HG02970 (cell line): ENCODE measurements at regions not wholly inside any gene's neighbourhood (a gene's known extent, or its start where the extent isn't known, plus 50 kb on each side); places are given as distances from the start of the nearest gene placed in this dataset.

Source experiments
- ATAC-seq: cut with Tn5 transposase; IDR thresholded peaks from one replicate; pipeline ENCODE4 v1.9.1; 2021; ENCODE audit warnings: mild to moderate bottlenecking, moderate library complexity, moderate number of reproducible peaks; ENCODE audit not compliant: unreplicated experiment, low FRiP score

DNA sequence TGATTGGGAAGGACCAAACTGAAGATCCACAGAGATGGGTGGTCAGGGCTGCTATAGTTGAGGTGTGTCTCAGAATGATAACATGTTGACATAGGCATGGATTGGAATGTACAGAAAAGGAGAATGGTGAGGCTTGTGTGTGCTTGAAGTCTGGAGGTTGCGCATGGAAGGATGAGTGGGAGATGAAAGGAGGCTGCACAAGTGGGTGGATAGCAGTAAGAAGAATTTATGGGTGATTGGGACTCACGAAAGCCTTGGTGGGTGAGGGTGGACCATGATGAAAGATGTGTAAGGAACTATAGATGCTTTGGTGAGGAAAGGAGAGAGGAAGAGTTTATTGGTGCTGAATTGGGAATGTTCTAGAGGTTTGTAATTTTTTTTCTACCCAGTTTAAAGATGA is 1287.7 kb downstream of the UQCRFS1 start:
- ATAC-seq = no peak

DNA sequence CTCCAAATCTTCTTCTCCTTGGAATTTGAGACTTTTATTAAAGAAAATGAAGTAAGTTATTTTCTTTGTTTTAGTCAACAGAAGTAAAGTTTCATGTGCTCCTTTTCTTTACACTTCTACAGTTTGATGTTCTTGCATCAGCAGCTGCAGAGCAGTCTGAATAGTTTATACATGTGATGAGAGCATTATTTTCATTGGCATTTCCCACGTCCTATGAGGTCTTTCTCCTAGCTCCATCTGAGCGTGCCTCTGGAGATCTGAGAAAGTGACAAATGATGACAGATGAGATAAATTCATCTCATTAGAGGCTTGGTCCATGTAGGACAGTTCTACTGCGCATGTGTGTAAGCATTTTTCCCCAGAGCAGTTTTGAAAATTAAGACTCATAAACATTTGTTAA is 1290.0 kb downstream of the UQCRFS1 start:
- ATAC-seq = no peak

DNA sequence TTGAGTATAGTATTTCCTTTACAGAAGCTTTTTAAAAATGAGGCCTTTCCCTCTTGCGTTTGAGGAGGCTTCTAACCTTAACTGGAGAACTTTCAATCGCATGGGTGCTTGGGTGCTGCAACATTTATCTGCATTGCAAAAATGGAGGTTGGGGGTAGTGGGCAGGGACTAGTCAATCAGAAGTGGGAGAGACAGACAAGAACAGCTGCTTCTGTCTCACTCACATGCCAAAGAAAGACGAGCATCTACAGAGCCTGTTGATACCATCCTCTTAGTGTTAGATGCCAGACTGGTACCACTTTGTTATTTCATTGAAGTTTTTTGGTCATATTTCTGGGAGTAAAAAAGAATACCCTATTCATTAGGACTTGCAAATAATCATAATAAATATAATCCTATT is 1292.2 kb downstream of the UQCRFS1 start:
- no peak for ATAC-seq

DNA sequence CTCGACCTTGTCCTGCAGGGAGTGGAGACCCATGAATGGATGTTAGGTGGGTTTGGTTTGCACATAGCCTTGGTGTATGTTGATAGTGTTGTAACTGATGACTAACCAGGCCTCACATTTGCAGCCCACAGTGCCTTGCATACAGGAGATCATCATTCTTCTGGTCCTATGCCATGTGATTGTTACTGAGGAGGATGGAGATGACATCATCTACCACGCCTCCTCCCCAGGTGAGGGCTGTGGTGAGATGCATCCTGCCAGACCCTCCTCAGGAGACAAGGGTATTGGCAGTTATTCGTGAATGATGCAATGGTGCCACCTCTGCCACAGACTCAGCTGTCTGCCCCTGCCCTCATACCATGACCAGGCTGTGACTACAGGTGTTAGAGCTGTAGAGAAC is 1294.1 kb downstream of the UQCRFS1 start:
- ATAC-seq = no peak

DNA sequence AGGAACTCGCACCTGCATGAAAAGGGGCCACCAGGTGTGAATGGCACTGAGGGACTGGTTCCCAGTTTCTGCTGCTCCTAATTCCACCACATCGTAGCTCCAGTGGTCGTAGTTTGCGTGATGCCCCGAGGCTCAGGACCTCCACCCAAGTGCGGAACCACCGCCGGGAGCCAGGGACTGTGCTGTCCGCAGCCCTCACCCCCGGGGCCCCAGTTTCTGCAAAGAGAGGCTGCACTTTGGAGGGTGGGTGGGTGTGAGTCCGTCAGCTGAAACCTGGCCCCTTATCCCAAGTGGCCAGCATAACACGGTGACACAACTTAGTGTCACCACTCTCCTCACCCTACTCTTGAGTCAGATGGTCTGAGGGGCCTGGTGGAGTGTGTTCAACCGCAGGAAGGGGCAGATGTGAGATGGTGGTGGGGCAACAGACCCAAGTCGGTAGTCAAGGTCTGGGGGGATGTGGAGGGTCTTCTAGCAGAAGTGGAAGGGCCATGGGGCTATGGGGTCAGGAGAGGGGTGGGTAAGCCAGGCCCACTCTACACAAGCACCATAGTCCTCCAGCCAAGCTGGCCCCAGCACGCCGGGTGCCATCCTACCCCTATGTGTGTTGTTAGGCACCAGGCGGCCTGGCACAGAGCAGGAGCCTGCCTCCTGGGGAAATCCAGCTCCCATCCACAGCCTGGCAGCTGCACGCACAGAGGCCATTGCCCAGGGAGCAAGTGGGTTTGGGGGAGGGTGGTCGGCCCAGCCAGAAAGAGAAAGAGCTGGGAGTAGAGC is 1301.6 kb downstream of the UQCRFS1 start:
- ATAC-seq = no peak

DNA sequence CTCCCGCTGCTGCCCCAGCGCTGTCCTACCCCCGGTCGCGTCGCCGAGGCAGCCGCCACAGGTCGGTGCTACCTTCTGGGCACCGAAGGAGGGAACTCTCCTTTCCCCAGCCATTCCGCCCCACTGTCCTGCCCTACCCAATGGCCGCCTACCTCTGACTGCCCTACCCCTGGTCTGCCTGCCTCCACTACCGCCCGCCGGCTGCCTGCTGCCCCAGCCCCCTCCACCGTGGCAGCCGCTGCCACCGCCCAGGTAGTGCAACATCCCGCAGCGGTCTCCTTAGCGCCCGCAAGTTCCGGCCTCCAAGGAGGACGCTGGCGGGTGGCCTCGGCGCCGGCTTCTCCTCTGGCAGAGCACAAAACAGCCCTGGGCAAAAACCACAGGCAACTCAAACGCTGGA is 1303.1 kb downstream of the UQCRFS1 start:
- ATAC-seq = no peak

DNA sequence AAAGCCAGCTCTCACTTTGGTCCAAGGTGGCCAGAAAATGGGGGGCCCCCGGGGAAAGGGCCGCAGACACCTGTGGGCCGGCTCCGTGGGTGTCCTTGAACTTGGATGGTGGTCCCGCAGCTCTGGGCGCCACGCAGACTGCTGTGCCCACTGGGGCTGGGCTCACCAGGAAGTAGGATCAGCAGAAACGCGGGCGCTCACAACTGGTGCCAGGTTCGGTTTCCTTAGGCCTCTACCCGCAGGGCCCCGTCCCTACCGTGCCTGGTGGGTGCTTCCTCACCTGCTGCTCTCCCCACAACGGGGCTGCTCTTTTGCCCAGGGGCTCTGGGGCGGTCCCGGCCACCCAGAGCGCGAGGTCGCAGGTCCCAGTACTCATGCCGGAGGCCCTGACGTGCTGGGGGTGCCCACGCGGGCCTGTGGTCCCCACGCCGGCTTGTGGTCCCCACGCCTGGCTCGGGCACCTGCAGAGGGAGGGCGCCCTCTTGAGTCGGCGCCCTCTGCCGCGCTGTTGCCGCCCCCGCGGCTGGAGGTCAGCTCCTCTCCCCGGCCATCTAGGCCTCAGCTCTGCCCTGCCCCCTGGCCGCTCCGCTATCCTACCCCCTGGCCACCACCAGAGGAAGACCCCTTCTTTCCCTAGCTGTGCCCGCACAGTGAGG is 1303.6 kb downstream of the UQCRFS1 start:
- ATAC-seq = no peak

DNA sequence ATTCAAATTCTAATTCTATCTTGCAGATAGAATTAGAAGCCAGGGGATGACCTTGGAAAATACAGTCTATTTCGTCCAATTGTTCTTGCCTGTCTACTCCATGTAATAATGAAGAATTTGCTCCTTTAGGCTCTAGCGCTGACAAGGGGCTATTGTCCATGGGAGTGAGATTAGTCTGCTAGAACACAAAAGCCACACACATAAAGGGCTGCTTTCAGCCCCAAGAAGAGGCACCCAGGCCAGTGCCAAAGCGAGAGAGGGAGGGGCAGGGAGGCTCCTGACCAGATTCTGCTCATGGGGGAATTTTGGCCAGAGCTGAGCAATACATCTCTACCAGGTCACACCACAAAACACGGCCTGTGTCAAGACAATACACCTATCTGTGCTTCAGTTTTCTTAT is 1306.9 kb downstream of the UQCRFS1 start:
- no peak for ATAC-seq

DNA sequence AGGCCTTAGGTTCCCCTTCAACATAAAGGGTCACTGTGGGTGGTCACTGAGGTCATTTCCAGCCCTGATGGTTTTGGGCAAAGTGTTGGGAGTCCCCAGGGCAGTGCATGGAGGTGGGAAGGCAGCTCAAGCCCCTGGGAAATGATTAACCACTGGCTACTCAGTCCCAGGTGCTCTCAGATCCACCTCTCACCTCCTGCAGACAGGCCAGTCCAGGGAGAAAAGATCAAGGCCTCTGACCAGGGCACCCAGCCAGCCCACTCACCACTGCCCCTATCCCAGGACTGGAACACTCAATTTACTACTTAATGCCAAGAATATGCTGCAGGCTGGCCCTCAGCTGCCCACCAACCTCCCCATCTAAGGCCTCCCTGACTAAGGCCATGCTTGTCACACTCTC is 1307.9 kb downstream of the UQCRFS1 start:
- no peak for ATAC-seq

DNA sequence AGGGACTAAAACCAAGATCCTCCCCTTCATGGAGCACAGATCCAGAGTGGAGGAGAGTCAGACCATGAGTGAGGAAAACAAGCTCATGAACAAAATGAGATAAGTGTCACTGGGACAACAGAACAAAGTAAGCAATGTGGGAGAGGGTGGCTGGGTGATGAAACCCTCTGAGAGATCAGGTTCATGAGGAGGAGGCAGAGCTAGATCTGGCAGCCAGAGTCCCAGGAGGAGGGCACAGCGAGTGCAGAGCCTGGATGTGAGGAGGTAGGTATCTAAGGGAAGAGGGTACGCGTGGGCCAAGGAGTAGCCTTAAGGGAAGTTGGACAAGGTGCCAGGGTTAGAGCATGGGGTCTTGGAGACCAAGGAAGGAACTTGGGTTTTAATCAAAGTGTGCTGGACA is 1311.9 kb downstream of the UQCRFS1 start:
- no peak for ATAC-seq

DNA sequence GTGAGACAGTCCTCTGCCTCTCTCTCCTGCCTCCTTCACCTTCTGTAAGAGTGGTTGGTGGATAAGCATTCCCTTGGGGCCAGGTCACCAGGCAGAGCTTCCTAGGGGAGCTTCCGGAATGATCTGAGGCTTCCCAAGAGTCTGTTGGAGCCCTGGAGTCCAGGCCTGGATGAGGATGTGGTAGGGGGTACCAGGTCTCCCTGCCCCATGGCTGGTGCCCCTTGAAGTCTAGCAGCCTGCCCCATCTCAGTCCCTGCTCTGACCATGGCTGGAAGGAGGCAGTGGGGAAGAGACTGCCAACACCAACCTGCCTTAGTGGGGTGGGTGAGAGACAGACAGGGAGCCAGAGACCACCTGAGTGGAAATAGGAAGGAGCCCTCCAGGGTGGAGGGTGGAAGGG is 1316.9 kb downstream of the UQCRFS1 start:
- ATAC-seq = no peak

DNA sequence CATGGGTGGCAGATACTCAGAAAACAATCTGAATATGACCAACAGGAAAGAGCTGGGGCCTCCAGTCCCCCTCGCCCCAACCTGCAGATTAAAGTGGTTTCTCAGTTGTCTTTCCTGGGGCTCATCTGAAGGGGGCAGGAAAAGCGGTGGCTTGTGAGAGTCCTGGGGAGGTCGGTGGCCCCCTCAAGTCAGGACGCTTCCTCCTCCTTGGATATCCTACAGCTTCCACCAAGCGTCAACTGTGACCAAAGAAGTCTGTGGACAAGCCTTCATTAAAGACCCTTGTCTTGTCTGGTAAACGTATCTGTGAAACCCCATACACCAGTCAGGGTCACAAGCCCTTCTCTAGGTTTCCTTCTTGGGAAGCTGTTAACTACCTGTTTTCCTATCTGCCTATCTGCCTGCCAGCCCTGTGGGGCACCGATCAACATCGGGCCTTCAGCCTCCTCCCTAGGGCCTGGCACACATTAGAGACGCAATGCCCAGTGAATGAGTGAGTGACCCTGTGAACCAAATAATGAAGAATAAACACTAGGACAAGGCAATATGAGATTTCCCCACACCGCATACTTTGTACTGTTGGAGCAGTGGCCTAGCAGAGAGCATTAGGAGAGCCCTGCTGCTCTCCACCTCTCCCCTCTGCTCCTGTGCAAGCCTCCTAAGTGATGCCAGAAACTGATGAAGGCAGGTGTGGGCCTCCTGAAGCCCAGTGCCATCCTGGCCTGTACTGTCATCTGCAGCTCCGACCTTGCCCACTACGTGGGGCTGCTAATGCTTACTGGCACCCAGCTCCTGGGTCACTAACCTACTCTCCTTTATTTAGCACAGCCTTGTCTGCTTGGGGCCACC is 1317.8 kb downstream of the UQCRFS1 start:
- ATAC-seq = no peak

DNA sequence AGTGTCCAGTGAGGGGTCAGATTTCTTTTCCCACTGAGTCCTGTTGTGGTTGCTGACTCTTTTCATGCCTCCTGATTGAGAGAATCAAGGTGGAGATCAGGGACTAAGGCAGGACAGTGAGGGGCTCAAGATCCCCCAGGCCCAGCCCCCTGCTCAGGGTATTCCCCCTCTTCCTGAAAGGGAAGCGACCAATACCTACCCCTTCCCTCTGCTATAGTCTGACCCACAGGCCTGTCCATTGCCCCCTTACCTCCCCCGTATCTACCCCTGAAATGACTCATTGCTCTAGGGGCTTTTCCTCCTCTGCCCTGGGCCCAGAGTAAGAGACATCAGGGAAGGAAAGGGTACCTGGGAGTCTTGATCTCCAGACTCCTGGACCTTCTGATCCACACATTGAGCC is 1320.5 kb downstream of the UQCRFS1 start:
- no peak for ATAC-seq

DNA sequence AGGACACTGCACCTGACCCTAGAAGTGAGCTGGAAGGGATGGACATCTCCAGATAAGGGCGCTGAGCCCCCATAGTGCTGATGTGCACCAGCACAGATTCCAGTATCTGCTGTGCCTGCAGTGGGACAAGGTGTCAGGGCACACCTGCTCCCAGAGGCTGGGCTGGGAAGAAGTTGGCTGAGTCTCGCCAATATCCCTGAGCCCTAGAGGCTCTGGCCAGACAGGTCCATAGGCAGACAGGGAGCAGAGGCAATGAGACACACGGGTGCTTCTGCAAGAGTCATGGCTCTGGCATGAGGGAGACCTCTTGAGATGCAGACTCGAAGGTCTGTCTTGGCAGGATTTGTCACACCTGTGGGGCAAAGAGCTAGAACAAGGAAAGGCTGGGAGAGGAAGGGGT is 1321.5 kb downstream of the UQCRFS1 start:
- no peak for ATAC-seq

DNA sequence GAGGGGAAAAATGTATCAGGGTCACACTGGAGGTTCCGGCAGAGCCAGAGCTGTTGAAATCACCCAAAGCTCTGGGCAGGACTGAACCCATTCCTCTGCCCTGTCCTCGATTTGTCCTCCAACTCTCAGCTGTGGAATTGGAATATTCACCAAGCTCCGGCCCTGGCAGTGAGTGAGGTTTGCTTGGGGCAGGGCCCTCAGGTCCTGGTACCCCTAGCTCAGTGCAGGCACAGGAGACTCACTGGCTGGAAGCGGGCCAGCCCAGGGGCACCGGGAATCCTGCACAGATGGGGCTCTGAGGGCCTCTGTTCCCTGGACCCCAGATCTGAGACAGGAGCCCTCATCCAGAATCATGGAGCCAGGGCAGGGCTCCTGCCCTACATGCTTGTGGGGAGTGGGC is 1322.3 kb downstream of the UQCRFS1 start:
- no peak for ATAC-seq

DNA sequence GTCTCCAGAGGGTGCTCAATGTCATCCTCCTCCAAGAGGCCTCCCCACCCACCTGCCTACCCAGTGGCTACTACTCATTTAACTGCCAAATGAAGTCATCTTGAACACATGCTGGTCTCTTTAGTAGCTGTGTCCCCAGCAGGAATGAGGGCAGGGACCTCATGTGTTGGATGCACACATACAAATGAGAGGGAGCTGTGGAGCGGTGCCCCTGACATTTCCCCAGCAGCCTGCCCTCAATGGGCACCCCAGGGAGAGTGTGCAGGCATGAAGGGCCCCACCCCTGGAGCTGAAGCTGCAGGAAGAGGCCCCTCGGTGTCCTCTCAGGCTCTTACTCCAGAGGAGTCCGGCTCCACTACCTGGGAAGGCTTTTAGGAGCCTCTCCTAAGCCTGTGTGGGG is 1322.7 kb downstream of the UQCRFS1 start:
- ATAC-seq = no peak

DNA sequence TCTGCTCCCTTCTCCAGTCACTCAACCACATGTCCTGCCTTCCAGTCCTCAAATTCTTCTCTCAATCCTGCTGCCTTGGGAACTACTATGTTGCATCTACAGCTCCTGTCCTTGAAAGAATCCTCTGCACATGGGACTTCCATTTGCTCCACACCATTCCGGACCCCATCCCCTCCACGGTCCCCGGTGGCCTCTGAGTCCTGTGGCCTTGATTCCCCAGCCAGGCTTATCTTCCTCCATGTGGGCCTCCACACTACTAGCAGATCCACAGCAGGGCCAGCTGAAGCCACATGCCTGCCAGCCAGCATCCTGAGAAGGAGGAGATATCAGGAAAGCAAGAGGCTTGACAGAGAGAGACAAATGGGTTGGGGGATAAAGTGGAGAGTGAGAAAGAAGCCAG is 1323.8 kb downstream of the UQCRFS1 start:
- ATAC-seq = no peak

DNA sequence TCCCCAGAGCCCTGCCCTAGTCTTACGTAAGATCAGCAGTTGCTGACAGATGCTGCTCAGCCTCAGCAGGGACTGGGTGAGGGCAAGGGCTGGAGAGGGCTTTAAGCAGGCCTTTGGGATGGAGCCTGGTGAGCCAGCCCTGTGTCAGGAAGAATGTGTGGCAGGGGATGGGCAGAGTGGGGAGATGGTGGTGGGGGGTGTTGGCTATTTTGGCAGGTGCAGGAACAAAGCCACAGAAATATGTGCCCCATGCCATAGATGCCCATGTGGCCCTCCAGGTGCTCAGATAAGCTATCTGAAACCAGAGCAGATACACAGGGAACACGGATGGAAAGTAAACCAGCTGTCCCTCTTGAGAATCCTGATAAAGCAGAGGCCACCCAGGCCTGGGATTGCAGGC is 1325.0 kb downstream of the UQCRFS1 start:
- ATAC-seq = no peak

DNA sequence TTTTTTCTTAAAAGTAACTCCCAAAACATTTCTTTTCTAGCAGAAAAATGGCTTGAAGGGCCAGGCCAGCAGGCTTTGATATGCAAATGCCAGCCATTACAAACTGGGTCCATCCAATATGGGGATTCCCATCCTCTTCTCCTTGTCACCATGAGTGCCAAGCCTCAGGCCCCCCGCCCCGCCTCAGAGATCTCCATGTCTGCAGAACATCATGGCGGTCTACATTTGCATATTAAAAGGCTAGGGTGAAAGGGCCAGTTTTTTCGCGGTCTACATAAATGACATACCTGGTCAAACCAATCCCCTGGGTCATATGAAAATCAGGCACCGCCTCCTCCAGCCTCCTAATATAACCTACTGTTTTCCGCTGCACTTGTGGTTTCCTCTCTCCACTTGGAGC is 1327.6 kb downstream of the UQCRFS1 start:
- no peak for ATAC-seq

DNA sequence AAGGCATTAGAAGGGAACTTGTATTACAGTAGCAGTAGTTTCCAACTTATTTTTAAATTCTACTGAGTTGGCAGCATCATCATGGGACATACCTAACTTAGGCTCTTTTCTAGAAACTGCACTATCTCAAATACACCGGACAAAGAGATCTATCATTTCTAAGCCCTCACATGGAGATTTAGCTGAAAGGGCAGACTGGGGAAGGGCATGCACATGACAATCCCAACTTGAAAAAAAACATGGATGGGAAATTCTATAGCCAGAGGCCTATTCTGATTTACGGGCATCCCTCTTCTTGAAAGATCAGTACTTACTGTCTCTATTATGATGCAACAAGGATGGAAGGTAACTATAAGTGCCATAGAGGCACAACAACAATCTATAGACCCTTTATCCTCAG is 1328.6 kb downstream of the UQCRFS1 start:
- ATAC-seq = no peak

DNA sequence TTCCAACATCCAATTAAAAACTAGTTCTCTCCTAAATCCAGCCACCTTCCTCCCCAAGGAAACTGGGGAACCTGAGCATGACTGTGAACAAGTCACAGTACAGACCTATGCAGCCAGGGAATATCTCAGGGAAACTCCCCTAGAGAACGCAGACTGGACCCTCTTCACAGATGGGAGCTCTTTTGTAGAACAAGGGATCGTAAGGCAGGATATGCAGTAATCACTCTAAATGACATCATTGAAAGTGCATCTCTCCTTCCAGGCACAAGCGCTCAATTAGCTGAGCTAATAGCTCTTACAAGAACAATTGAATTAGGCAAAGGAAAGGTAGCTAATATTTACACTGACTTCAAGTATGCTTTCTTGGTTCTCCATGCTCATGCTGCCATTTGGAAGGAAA is 1331.7 kb downstream of the UQCRFS1 start:
- ATAC-seq = no peak
